ENCODE measurements at regions not wholly inside any gene's neighbourhood (a gene's known extent, or its start where the extent isn't known, plus 50 kb on each side); places are given as distances from the start of the nearest gene placed in this dataset.

DNA sequence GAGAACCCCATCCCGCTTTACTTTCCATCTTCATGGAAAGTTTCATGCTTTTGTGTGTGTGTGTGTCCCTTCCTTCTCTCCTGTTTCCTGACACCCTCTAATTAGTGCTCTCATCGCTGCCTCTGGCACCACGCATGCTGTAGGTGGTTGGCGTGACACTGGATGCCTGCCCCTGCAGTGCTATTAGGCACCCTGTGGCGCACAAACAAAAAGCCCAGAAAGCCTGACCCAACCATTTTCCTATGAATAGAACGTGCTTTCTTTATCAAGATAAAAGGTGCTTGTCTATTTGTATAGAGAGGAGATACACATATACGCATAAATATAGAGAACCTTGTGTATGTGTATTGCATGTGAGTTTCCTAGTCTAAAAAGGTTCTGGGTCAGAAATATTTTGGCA is 120.8 kb upstream of the CDCA7L start:
- TF ChIP-seq, protein P1, sequence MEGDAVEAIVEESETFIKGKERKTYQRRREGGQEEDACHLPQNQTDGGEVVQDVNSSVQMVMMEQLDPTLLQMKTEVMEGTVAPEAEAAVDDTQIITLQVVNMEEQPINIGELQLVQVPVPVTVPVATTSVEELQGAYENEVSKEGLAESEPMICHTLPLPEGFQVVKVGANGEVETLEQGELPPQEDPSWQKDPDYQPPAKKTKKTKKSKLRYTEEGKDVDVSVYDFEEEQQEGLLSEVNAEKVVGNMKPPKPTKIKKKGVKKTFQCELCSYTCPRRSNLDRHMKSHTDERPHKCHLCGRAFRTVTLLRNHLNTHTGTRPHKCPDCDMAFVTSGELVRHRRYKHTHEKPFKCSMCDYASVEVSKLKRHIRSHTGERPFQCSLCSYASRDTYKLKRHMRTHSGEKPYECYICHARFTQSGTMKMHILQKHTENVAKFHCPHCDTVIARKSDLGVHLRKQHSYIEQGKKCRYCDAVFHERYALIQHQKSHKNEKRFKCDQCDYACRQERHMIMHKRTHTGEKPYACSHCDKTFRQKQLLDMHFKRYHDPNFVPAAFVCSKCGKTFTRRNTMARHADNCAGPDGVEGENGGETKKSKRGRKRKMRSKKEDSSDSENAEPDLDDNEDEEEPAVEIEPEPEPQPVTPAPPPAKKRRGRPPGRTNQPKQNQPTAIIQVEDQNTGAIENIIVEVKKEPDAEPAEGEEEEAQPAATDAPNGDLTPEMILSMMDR (IDR thresholded peaks at IDR 0.05; ENCODE audit: poor library complexity) = no peak
- TF ChIP-seq EZH2 (IDR thresholded peaks at IDR 0.05; ENCODE audit: borderline replicate concordance) = no peak

All from hepatocyte (in vitro differentiated cells).